BLaER1 treated with 17β-estradiol and CSF1 and Interleukin-3, amounts not matched to agents 10 nM and 100 nM (cell line): ENCODE measurements at regions not wholly inside any gene's neighbourhood (a gene's known extent, or its start where the extent isn't known, plus 50 kb on each side); places are given as distances from the start of the nearest gene placed in this dataset.

Experiments
- H3K27ac ChIP-seq, 11 experiments: shearing (Covaris generic); formaldehyde crosslinking; 2 replicates each; pipeline ENCODE4 v1.8.1; 2022
- H3K27me3 ChIP-seq, 11 experiments: shearing (Covaris generic); formaldehyde crosslinking; 2 replicates each; pipeline ENCODE4 v1.8.1; 2022
- H3K36me3 ChIP-seq, 11 experiments: shearing (Covaris generic); formaldehyde crosslinking; 2 replicates each; pipeline ENCODE4 v1.8.1; 2022
- H3K4me1 ChIP-seq, 10 experiments: shearing (Covaris generic); formaldehyde crosslinking; 2 replicates each; pipeline ENCODE4 v1.8.1; 2022
- H3K4me2 ChIP-seq, 11 experiments: shearing (Covaris generic); formaldehyde crosslinking; 2 replicates each; pipeline ENCODE4 v1.8.1; 2022
- H3K4me3 ChIP-seq, 10 experiments: shearing (Covaris generic); formaldehyde crosslinking; 2 replicates each; pipeline ENCODE4 v1.8.1; 2022
- H3K9ac ChIP-seq, 11 experiments: shearing (Covaris generic); formaldehyde crosslinking; 2 replicates each; pipeline ENCODE4 v1.8.1; 2022
- H3K9me3 ChIP-seq, 11 experiments: shearing (Covaris generic); formaldehyde crosslinking; replicated peaks in 1 of 11; 2 replicates each; pipeline ENCODE4 v1.8.1; 2022
- H4K20me1 ChIP-seq, 11 experiments: shearing (Covaris generic); formaldehyde crosslinking; 2 replicates each; pipeline ENCODE4 v1.8.1; 2022
- Cebpa-rat ChIP-seq, 11 experiments: shearing (Covaris generic); IDR thresholded peaks; 2 replicates each; pipeline ENCODE4 v1.8.1; 2022

- peaks cover 32 to 65% (median 42%) of the 10 kb centered on the region in 11 experiments for H3K9me3 ChIP-seq
- H4K20me1 ChIP-seq, result no peaks in the 10 kb centered on the region; a peak in 1 of 22 replicates
- H3K36me3 ChIP-seq, result no peaks in the 10 kb centered on the region; a peak in 1 of 22 replicates
- no peak for TF ChIP-seq Cebpa-rat (IDR thresholded peaks at IDR 0.05)
- H3K9ac ChIP-seq, result no peak overlapping the region
- H3K4me2 ChIP-seq, result peak overlapping the region in 2 of 11 experiments; percentile 48 to 60; a peak in 4 of 22 replicates
- peaks cover 0 to 40% (median 0%) of the 10 kb centered on the region in 10 experiments; a peak in 5 of 20 replicates for H3K4me1 ChIP-seq
- no peaks in the 10 kb centered on the region for H3K27me3 ChIP-seq
- H3K4me3 ChIP-seq, result no peak overlapping the region; a peak in 1 of 20 replicates
- H3K27ac ChIP-seq, result peak overlapping the region in 2 of 11 experiments; percentile 18 to 59; a peak in 3 of 22 replicates
These were observed 212.2 kb upstream of the LINGO1 start for GRCh38 chr15:77844798-77845446.

GRCh38 chr15:77843546-77843945 is 210.8 kb upstream of the LINGO1 start:
- peaks cover 0 to 40% (median 0%) of the 10 kb centered on the region in 10 experiments; a peak in 6 of 20 replicates for H3K4me1 ChIP-seq
- no peaks in the 10 kb centered on the region for H3K27me3 ChIP-seq
- H3K9me3 ChIP-seq, result peaks cover 25 to 52% (median 31%) of the 10 kb centered on the region in 11 experiments

GRCh38 chr15:77840991-77841775 is 208.5 kb upstream of the LINGO1 start:
- Histone ChIP-seq H3K4me3 (no peak overlapping the region), H3K9me3 (peaks cover 24 to 31% (median 27%) of the 10 kb centered on the region in 11 experiments), H3K4me2 (0 out of 22 replicates have a peak overlapping the region, but pooled peaks of 1 of the 11 experiments have one; percentile 8), H3K36me3 (no peaks in the 10 kb centered on the region; a peak in 1 of 22 replicates), H3K4me1 (peaks cover 0 to 38% (median 11%) of the 10 kb centered on the region in 10 experiments; a peak in 15 of 20 replicates), H3K27me3 (no peaks in the 10 kb centered on the region), H3K27ac (no peak overlapping the region), H4K20me1 (no peaks in the 10 kb centered on the region; a peak in 1 of 22 replicates), H3K9ac (no peak overlapping the region)
- 0 out of 22 replicates have a peak, but pooled peaks of 1 of the 11 experiments have one; percentile 20 for TF ChIP-seq Cebpa-rat (IDR thresholded peaks at IDR 0.05)

More at GRCh38 chr15:77843546-77843945, 210.8 kb upstream of the LINGO1 start:
- H3K36me3 ChIP-seq, result no peaks in the 10 kb centered on the region; a peak in 1 of 22 replicates
- H3K27ac ChIP-seq, result peak overlapping the region in 2 of 11 experiments; percentile 18 to 58; a peak in 2 of 22 replicates
- no peaks in the 10 kb centered on the region; a peak in 1 of 22 replicates for H4K20me1 ChIP-seq
- no peak overlapping the region for H3K4me3 ChIP-seq
- H3K9ac ChIP-seq, result no peak overlapping the region
- no peak for TF ChIP-seq Cebpa-rat (IDR thresholded peaks at IDR 0.05)
- peak overlapping the region in 2 of 11 experiments; percentile 41 to 60; a peak in 4 of 22 replicates for H3K4me2 ChIP-seq

GRCh38 chr15:77839970-77840905 is 207.5 kb upstream of the LINGO1 start:
- peaks cover 15 to 22% (median 18%) of the 10 kb centered on the region in 11 experiments for H3K9me3 ChIP-seq
- H3K36me3 ChIP-seq, result no peaks in the 10 kb centered on the region; a peak in 1 of 22 replicates
- H3K4me1 ChIP-seq, result peaks cover 0 to 28% (median 11%) of the 10 kb centered on the region in 10 experiments; a peak in 15 of 20 replicates
- no peak overlapping the region for H3K9ac ChIP-seq
- no peaks in the 10 kb centered on the region for H3K27me3 ChIP-seq
- H3K27ac ChIP-seq, result no peak overlapping the region
- 0 out of 22 replicates have a peak overlapping the region, but pooled peaks of 1 of the 11 experiments have one; percentile 8 for H3K4me2 ChIP-seq
- TF ChIP-seq Cebpa-rat (IDR thresholded peaks at IDR 0.05), result no peak
- no peak overlapping the region for H3K4me3 ChIP-seq
- no peaks in the 10 kb centered on the region; a peak in 1 of 22 replicates for H4K20me1 ChIP-seq

- Histone ChIP-seq H3K36me3 (no peaks in the 10 kb centered on the region), H3K27ac (no peak overlapping the region), H3K9ac (no peak overlapping the region), H3K9me3 (peaks cover 7 to 14% (median 10%) of the 10 kb centered on the region in 11 experiments), H3K4me1 (peaks cover 0 to 22% (median 11%) of the 10 kb centered on the region in 10 experiments; a peak in 15 of 20 replicates), H4K20me1 (no peaks in the 10 kb centered on the region; a peak in 1 of 22 replicates), H3K4me2 (no peak overlapping the region), H3K27me3 (no peaks in the 10 kb centered on the region), H3K4me3 (no peak overlapping the region)
- TF ChIP-seq Cebpa-rat (IDR thresholded peaks at IDR 0.05), result no peak
These were observed 206.7 kb upstream of the LINGO1 start for GRCh38 chr15:77839456-77839855.

- Histone ChIP-seq H3K4me1 (peaks cover 0 to 14% (median 9%) of the 10 kb centered on the region in 10 experiments; a peak in 15 of 20 replicates), H3K27me3 (no peaks in the 10 kb centered on the region)
- no peak for TF ChIP-seq Cebpa-rat (IDR thresholded peaks at IDR 0.05)
These were observed 205.9 kb upstream of the LINGO1 start for GRCh38 chr15:77838595-77838994.

GRCh38 chr15:77838061-77838460 is 205.3 kb upstream of the LINGO1 start:
- peaks cover 0 to under 1% (median 0%) of the 10 kb centered on the region in 11 experiments; a peak in 1 of 22 replicates for H3K9me3 ChIP-seq
- no peaks in the 10 kb centered on the region for H3K36me3 ChIP-seq
- no peak overlapping the region for H3K4me3 ChIP-seq
- peaks cover 4 to 18% (median 9%) of the 10 kb centered on the region in 10 experiments; a peak in 14 of 20 replicates for H3K4me1 ChIP-seq
- H3K4me2 ChIP-seq, result peak overlapping the region in 10 of 11 experiments; percentile 13 to 49 (median 31); a peak in 12 of 22 replicates
- H3K9ac ChIP-seq, result no peak overlapping the region
- no peaks in the 10 kb centered on the region; a peak in 1 of 22 replicates for H4K20me1 ChIP-seq
- TF ChIP-seq Cebpa-rat (IDR thresholded peaks at IDR 0.05), result no peak
- H3K27ac ChIP-seq, result no peak overlapping the region
- H3K27me3 ChIP-seq, result no peaks in the 10 kb centered on the region

More at GRCh38 chr15:77838595-77838994, 205.9 kb upstream of the LINGO1 start:
- H4K20me1 ChIP-seq, result no peaks in the 10 kb centered on the region; a peak in 1 of 22 replicates
- peak overlapping the region in 4 of 11 experiments; percentile 13 to 49 (median 36); a peak in 4 of 22 replicates for H3K4me2 ChIP-seq
- no peak overlapping the region for H3K27ac ChIP-seq
- H3K9me3 ChIP-seq, result peaks cover 0 to 5% (median 2%) of the 10 kb centered on the region in 11 experiments; a peak in 9 of 22 replicates
- no peak overlapping the region for H3K9ac ChIP-seq
- no peak overlapping the region for H3K4me3 ChIP-seq
- H3K36me3 ChIP-seq, result no peaks in the 10 kb centered on the region

- Histone ChIP-seq H3K4me3 (no peak overlapping the region), H3K9ac (no peak overlapping the region)
These were observed 204.9 kb upstream of the LINGO1 start for GRCh38 chr15:77837649-77838025.

More at GRCh38 chr15:77837649-77838025, 204.9 kb upstream of the LINGO1 start:
- H3K27me3 ChIP-seq, result no peaks in the 10 kb centered on the region
- no peaks in the 10 kb centered on the region for H3K9me3 ChIP-seq
- H3K4me1 ChIP-seq, result peaks cover 4 to 20% (median 11%) of the 10 kb centered on the region in 10 experiments; a peak in 14 of 20 replicates
- no peaks in the 10 kb centered on the region for H3K36me3 ChIP-seq
- H3K4me2 ChIP-seq, result peak overlapping the region in 3 of 11 experiments; percentile 18 to 32 (median 21); a peak in 2 of 22 replicates
- no peak overlapping the region for H3K27ac ChIP-seq
- H4K20me1 ChIP-seq, result no peaks in the 10 kb centered on the region; a peak in 1 of 22 replicates
- TF ChIP-seq Cebpa-rat (IDR thresholded peaks at IDR 0.05), result no peak
